Peyer's patch (tissue), 4 donors: ENCODE measurements at regions not wholly inside any gene's neighbourhood (a gene's known extent, or its start where the extent isn't known, plus 50 kb on each side); places are given as distances from the start of the nearest gene placed in this dataset.

Experiments
- POLR2A ChIP-seq, 2 donors: fragments of 450-650 bp; IDR thresholded peaks; one replicate each; pipeline ENCODE4 v1.5.1; 2017; ENCODE audit warnings: antibody characterized with exemption in 2 of 2, mild to moderate bottlenecking in 2 of 2, moderate library complexity in 2 of 2
- TF ChIP-seq, protein P1 (sequence below), 6 experiments: fragments of 450-650 bp in 4 of 6; fragments of 200-600 bp in 2 of 6; sonication (generic) in 1 of 6; IDR thresholded peaks; one replicate each; pipeline ENCODE4 v1.5.1; 2017 to 2019; ENCODE audit warnings: antibody characterized with exemption in 6 of 6, mild to moderate bottlenecking in 3 of 6, moderate library complexity in 1 of 6

DNA sequence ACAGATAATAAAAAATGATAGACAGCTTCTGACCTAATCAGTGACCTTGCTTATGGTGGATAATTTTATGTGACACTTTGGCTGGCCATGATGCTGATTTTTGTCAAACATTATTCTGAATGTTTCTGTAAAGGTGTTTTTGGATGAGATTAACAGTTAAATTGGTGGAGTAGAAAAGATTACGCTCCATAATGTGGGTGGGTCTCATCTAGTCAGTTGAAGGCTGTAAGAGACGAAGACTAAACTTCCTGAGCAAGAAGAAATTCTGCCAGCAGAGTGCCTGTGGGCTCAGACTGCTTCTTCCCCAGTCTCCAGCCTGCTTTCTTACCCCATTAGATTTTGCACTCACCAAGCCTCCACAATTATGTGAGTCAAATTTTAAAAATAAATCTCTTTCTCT, 214.9 kb upstream of the ITGA4 start:
- TF ChIP-seq, protein P1, sequence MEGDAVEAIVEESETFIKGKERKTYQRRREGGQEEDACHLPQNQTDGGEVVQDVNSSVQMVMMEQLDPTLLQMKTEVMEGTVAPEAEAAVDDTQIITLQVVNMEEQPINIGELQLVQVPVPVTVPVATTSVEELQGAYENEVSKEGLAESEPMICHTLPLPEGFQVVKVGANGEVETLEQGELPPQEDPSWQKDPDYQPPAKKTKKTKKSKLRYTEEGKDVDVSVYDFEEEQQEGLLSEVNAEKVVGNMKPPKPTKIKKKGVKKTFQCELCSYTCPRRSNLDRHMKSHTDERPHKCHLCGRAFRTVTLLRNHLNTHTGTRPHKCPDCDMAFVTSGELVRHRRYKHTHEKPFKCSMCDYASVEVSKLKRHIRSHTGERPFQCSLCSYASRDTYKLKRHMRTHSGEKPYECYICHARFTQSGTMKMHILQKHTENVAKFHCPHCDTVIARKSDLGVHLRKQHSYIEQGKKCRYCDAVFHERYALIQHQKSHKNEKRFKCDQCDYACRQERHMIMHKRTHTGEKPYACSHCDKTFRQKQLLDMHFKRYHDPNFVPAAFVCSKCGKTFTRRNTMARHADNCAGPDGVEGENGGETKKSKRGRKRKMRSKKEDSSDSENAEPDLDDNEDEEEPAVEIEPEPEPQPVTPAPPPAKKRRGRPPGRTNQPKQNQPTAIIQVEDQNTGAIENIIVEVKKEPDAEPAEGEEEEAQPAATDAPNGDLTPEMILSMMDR (IDR thresholded peaks at IDR 0.05): no peak
- TF ChIP-seq POLR2A (IDR thresholded peaks at IDR 0.05): no peak
